ENCODE measurements at regions not wholly inside any gene's neighbourhood (a gene's known extent, or its start where the extent isn't known, plus 50 kb on each side); places are given as distances from the start of the nearest gene placed in this dataset.

- no peak for DNase-seq (ENCODE audit: low read depth)
Observed at GRCh38 chr3:147758771-147759170, 349.6 kb downstream of the ZIC1 start.

GRCh38 chr3:147760085-147760484 is 350.9 kb downstream of the ZIC1 start:
- no peak for DNase-seq (ENCODE audit: low read depth)

- DNase-seq (ENCODE audit: low read depth): no peak
Observed at GRCh38 chr3:147760941-147761340, 351.8 kb downstream of the ZIC1 start.

- DNase-seq (ENCODE audit: low read depth): no peak
Observed at GRCh38 chr3:147773116-147773630, 364.0 kb downstream of the ZIC1 start.

GRCh38 chr3:147775411-147775810 is 366.2 kb downstream of the ZIC1 start:
- no peak for DNase-seq (ENCODE audit: low read depth)

- DNase-seq (ENCODE audit: low read depth): peak; percentile 1
Observed at GRCh38 chr3:147775816-147776530, 366.8 kb downstream of the ZIC1 start.

GRCh38 chr3:147793841-147794240 is 384.7 kb downstream of the ZIC1 start:
- DNase-seq (ENCODE audit: low read depth): no peak

- DNase-seq (ENCODE audit: low read depth): no peak
Observed at GRCh38 chr3:147794596-147794995, 385.4 kb downstream of the ZIC1 start.

GRCh38 chr3:147795418-147795817 is 386.3 kb downstream of the ZIC1 start:
- no peak for DNase-seq (ENCODE audit: low read depth)

- DNase-seq (ENCODE audit: low read depth): no peak
Observed at GRCh38 chr3:147797095-147797494, 387.9 kb downstream of the ZIC1 start.

- DNase-seq (ENCODE audit: low read depth): no peak
Observed at GRCh38 chr3:147799601-147800000, 390.4 kb downstream of the ZIC1 start.

GRCh38 chr3:147807776-147808175 is 398.6 kb downstream of the ZIC1 start:
- no peak for DNase-seq (ENCODE audit: low read depth)

- DNase-seq (ENCODE audit: low read depth): no peak
Observed at GRCh38 chr3:147809206-147809605, 400.0 kb downstream of the ZIC1 start.

GRCh38 chr3:147812186-147812911 is 403.2 kb downstream of the ZIC1 start:
- DNase-seq (ENCODE audit: low read depth): no peak

GRCh38 chr3:147813256-147813655 is 404.1 kb downstream of the ZIC1 start:
- DNase-seq (ENCODE audit: low read depth): no peak

- DNase-seq (ENCODE audit: low read depth): no peak
Observed at GRCh38 chr3:147816752-147817151, 407.6 kb downstream of the ZIC1 start.

- DNase-seq (ENCODE audit: low read depth): no peak
Observed at GRCh38 chr3:147832611-147833010, 423.4 kb downstream of the ZIC1 start.

- no peak for DNase-seq (ENCODE audit: low read depth)
Observed at GRCh38 chr3:147836330-147836729, 427.2 kb downstream of the ZIC1 start.

GRCh38 chr3:147838652-147839051 is 429.5 kb downstream of the ZIC1 start:
- peak; percentile 7 for DNase-seq (ENCODE audit: low read depth)

GRCh38 chr3:147843331-147843730 is 434.2 kb downstream of the ZIC1 start:
- no peak for DNase-seq (ENCODE audit: low read depth)

- no peak for DNase-seq (ENCODE audit: low read depth)
Observed at GRCh38 chr3:147846293-147846692, 437.1 kb downstream of the ZIC1 start.

- DNase-seq (ENCODE audit: low read depth): no peak
Observed at GRCh38 chr3:147846854-147847478, 437.8 kb downstream of the ZIC1 start.

- DNase-seq (ENCODE audit: low read depth): no peak
Observed at GRCh38 chr3:147851062-147851461, 441.9 kb downstream of the ZIC1 start.

Measured in iris pigment epithelial cell (primary cell).